SK-N-SH treated with all-trans-retinoic acid at 6 μM for 48 hours (cell line): ENCODE measurements at regions not wholly inside any gene's neighbourhood (a gene's known extent, or its start where the extent isn't known, plus 50 kb on each side); places are given as distances from the start of the nearest gene placed in this dataset.

Experiments used
- ATAC-seq: fragments of 200-7000 bp; cut with Tn5 transposase; 3 replicates; pipeline ENCODE4 v1.9.1; 2020; ENCODE audit warnings: mild to moderate bottlenecking, moderate library complexity
- BACH2 ChIP-seq: fragments of 250-450 bp; sonication (Bioruptor Pico); IDR thresholded peaks from 2 replicates; pipeline ENCODE4 v1.9.0; 2021; ENCODE audit warnings: mild to moderate bottlenecking, borderline replicate concordance
- CREB5 ChIP-seq: fragments of 250-450 bp; sonication (Bioruptor Pico); IDR thresholded peaks from 2 replicates; pipeline ENCODE4 v1.5.1; 2020; ENCODE audit warnings: low read depth, mild to moderate bottlenecking, moderate library complexity
- CSDC2 ChIP-seq: fragments of 250-450 bp; sonication (Bioruptor Pico); IDR thresholded peaks from 2 replicates; pipeline ENCODE4 v1.5.0; 2020; ENCODE audit warnings: mild to moderate bottlenecking, moderate library complexity
- CSRNP3 ChIP-seq: fragments of 250-450 bp; sonication (Bioruptor Pico); IDR thresholded peaks from 2 replicates; pipeline ENCODE4 v1.5.1; 2021; ENCODE audit warnings: mild to moderate bottlenecking, moderate library complexity
- ESRRG ChIP-seq: fragments of 250-450 bp; sonication (Bioruptor Pico); IDR thresholded peaks from 2 replicates; pipeline ENCODE4 v1.6.1; 2021; ENCODE audit warnings: mild to moderate bottlenecking
- ISL1 ChIP-seq: fragments of 250-450 bp; sonication (Bioruptor Pico); IDR thresholded peaks from 2 replicates; pipeline ENCODE4 v2.1.2; 2022; ENCODE audit warnings: mild to moderate bottlenecking, moderate library complexity
- OSR1 ChIP-seq: fragments of 250-450 bp; sonication (Bioruptor Pico); IDR thresholded peaks from 2 replicates; pipeline ENCODE4 v1.8.0; 2022; ENCODE audit warnings: moderate library complexity, mild to moderate bottlenecking, inconsistent platforms
- PATZ1 ChIP-seq: fragments of 250-450 bp; sonication (Bioruptor Pico); IDR thresholded peaks from 2 replicates; pipeline ENCODE4 v1.8.0; 2020; ENCODE audit warnings: mild to moderate bottlenecking, moderate library complexity, borderline replicate concordance
- POU6F1 ChIP-seq: fragments of 250-450 bp; sonication (Bioruptor Pico); IDR thresholded peaks from 2 replicates; pipeline ENCODE4 v1.8.0; 2021; ENCODE audit warnings: low read depth, mild to moderate bottlenecking, moderate library complexity, borderline replicate concordance
- PPARA ChIP-seq: fragments of 250-450 bp; sonication (Bioruptor Pico); IDR thresholded peaks from 2 replicates; pipeline ENCODE4 v1.5.0; 2020; ENCODE audit warnings: mild to moderate bottlenecking, borderline replicate concordance
- RARB ChIP-seq: fragments of 250-450 bp; sonication (Bioruptor Pico); IDR thresholded peaks from 2 replicates; pipeline ENCODE4 v1.8.0; 2021; ENCODE audit warnings: mild to moderate bottlenecking, moderate library complexity
- TOX ChIP-seq: fragments of 250-450 bp; sonication (Bioruptor Pico); IDR thresholded peaks from 2 replicates; pipeline ENCODE4 v1.8.0; 2021; ENCODE audit warnings: mild to moderate bottlenecking, moderate library complexity, borderline replicate concordance
- TSHZ2 ChIP-seq: fragments of 250-450 bp; sonication (Bioruptor Pico); IDR thresholded peaks from 2 replicates; pipeline ENCODE4 v1.5.0; 2020; ENCODE audit warnings: mild to moderate bottlenecking, moderate library complexity
- ZC3H10 ChIP-seq: fragments of 250-450 bp; sonication (Bioruptor Pico); IDR thresholded peaks from 2 replicates; pipeline ENCODE4 v1.5.1; 2021; ENCODE audit warnings: mild to moderate bottlenecking, moderate library complexity
- ZFP3 ChIP-seq: fragments of 250-450 bp; sonication (Bioruptor Pico); IDR thresholded peaks from 2 replicates; pipeline ENCODE4 v1.5.0; 2020; ENCODE audit warnings: mild to moderate bottlenecking, moderate library complexity
- ZFP30 ChIP-seq: fragments of 450-650 bp; formaldehyde crosslinking; IDR thresholded peaks from 2 replicates; pipeline ENCODE4 v1.5.0; 2022; ENCODE audit warnings: mild to moderate bottlenecking, moderate library complexity
- ZNF565 ChIP-seq: fragments of 450-650 bp; formaldehyde crosslinking; conservative IDR thresholded peaks from 2 replicates; pipeline ENCODE4 v1.5.0; 2020; ENCODE audit warnings: low read depth, mild to moderate bottlenecking, moderate library complexity
- ZNF70 ChIP-seq: fragments of 450-650 bp; formaldehyde crosslinking; IDR thresholded peaks from 2 replicates; pipeline ENCODE4 v1.5.0; 2020; ENCODE audit warnings: mild to moderate bottlenecking, moderate library complexity
- ZNF8 ChIP-seq: fragments of 450-650 bp; formaldehyde crosslinking; IDR thresholded peaks from 2 replicates; pipeline ENCODE4 v1.5.0; 2020; ENCODE audit warnings: mild to moderate bottlenecking, moderate library complexity

GRCh38 chr6:147660334-147661311, 152.1 kb downstream of the SAMD5 start:
- TF ChIP-seq CREB5 (CRISPR knock-in tag) (no peak), ZNF8 (CRISPR knock-in tag) (no peak)
- ATAC-seq, result no peak

- no peak for ATAC-seq
- no peak for TF ChIP-seq POU6F1
- TF ChIP-seq PPARA, result no peak
- TF ChIP-seq RARB (CRISPR knock-in tag), result no peak
- no peak for TF ChIP-seq ZNF70 (CRISPR knock-in tag)
- no peak for TF ChIP-seq ESRRG (CRISPR knock-in tag)
- TF ChIP-seq ZNF8 (CRISPR knock-in tag), result no peak
- no peak for TF ChIP-seq CSDC2 (CRISPR knock-in tag)
- no peak for TF ChIP-seq ZFP3 (CRISPR knock-in tag)
- no peak for TF ChIP-seq CREB5 (CRISPR knock-in tag)
Measured at GRCh38 chr6:147662646-147663045, 154.2 kb downstream of the SAMD5 start.

GRCh38 chr6:147664092-147664491, 155.6 kb downstream of the SAMD5 start:
- no peak for TF ChIP-seq ZNF8 (CRISPR knock-in tag)
- TF ChIP-seq TOX (CRISPR knock-in tag), result no peak
- no peak for TF ChIP-seq TSHZ2 (CRISPR knock-in tag)
- no peak for TF ChIP-seq ZNF565
- no peak for TF ChIP-seq ZFP30
- TF ChIP-seq CREB5 (CRISPR knock-in tag), result no peak
- TF ChIP-seq PATZ1 (CRISPR knock-in tag), result no peak
- TF ChIP-seq RARB (CRISPR knock-in tag), result no peak
- no peak for TF ChIP-seq POU6F1
- no peak for TF ChIP-seq ISL1 (CRISPR knock-in tag)
- no peak for TF ChIP-seq BACH2 (CRISPR knock-in tag)
- TF ChIP-seq ESRRG (CRISPR knock-in tag), result no peak
- no peak for TF ChIP-seq ZC3H10
- TF ChIP-seq OSR1 (CRISPR knock-in tag), result no peak
- no peak for TF ChIP-seq CSDC2 (CRISPR knock-in tag)
- no peak for TF ChIP-seq CSRNP3
- TF ChIP-seq ZNF70 (CRISPR knock-in tag), result no peak
- TF ChIP-seq PPARA, result no peak
- ATAC-seq, result no peak
